ENCODE measurements at regions not wholly inside any gene's neighbourhood (a gene's known extent, or its start where the extent isn't known, plus 50 kb on each side); places are given as distances from the start of the nearest gene placed in this dataset.
"Not testable (repeated sequence)": the region's sequence is repeated elsewhere in the genome, so short reads cannot be mapped to it uniquely, and the experiment has no call there.

DNA sequence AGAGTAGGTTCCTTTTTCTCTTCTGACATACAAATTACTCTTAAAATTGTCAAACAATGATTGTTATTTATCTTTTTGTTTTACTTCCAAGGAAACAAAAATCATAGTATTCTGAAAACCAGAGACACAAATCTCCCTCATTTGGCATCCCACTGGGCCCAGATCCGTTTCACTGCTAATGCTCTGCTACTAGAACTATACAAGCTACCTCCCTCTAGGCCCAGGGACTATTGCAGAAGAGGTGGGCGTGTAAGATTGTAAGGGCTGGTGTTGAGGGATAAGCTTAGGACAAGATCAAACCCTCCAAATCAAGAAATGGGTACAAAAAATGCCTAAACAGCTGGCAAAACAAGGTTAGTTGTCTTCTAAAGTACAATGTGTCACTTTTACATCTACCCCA, 928.9 kb upstream of the CDH10 start:
- no peak for DNase-seq (ENCODE audit: low read depth in 3 of 3, low spot score in 2 of 3)

DNA sequence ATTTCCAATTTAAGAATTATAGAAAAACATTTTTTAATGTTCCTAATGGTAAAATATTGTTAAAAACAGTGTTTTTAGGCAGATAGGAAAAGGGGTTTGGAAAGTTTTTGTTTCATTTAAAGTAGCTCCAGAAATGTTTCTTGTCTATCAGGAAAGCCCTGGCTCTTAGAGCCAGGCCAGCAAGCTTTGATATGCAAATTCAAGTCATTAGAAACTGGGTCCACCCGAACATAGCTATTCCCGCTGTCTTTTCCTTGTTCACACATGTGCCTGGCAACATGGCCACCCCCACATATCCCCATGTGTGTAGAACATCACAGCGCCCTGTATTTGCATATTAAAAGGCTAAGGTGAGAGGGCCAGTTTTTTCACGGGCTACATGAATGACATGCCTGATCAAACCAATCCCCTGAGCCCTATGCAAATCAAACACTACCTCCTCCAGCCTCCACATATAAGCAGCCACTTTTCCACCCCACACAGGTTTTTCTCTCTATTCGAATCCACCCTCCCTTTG, 925.3 kb upstream of the CDH10 start:
- DNase-seq (ENCODE audit: low read depth in 3 of 3, low spot score in 2 of 3), result no peak

DNA sequence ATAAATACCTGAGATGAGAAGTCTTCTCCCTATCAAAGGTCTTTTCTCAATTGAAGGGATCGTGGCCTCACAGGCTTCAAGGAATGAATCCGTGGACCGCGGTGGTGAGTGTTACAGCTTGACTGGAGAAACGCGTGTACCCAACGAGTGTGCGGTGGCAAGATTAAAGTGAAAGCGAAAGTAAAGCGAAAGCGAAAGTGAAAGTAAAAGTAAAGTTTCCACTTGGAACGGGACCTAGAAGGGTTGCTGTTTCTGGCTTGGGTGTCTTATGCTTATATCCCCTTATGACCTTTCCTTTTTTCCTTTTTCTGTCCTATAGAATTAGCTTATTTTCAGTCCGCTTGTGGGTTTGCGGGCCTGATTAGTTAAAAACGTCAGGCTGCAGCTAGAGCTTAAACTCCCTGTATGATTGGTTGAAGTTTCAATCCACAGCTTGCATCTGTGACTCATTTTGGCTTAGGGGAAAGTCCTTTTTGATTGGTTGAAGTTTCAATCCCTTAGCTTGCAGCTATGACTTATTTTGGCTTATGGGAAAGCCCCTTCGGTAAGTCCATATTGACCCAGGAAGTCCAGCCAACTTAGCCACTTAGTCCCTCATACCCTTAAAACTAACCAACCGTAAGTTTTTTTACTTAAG, 924.3 kb upstream of the CDH10 start:
- DNase-seq (ENCODE audit: low read depth in 3 of 3, low spot score in 2 of 3), result no peak

DNA sequence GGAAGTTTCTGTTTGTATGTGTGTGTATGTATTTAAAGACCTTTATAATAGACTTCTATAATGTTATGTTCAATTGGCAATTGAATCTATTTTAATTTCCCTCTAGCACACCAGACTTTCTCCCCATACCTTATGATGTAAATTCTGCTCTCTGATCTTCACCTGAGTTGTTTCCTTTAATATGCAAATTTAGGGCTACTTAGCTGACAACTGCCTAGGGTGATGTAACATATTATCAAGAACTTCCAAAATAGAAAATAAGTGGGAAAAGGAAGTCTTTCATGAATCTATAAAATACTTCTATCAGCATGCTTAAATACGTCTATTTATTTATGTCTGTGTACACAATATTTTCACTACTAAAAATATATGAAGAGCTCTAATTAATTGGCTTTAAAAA, 923.5 kb upstream of the CDH10 start:
- DNase-seq (ENCODE audit: low read depth in 3 of 3, low spot score in 2 of 3), result no peak

DNA sequence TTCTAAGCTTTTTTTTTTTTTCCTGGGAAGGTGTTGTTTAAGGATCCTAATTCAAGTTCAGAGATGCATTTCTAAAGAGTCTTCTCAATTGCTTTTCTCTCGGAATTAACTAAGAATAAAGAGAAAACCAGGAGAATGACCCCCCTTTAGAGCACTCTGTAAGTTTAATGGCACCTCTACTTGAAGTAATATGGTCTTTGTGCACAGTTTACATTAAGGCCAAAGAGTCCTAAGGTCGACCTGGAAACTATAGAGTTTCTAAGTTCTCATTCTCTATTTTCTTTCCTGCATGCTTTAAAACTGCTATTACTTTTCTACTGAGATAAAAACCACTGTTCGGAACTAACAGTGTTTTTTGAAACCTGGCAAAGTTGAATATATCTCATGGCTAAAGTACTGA, 923.1 kb upstream of the CDH10 start:
- no peak for DNase-seq (ENCODE audit: low read depth in 3 of 3, low spot score in 2 of 3)

DNA sequence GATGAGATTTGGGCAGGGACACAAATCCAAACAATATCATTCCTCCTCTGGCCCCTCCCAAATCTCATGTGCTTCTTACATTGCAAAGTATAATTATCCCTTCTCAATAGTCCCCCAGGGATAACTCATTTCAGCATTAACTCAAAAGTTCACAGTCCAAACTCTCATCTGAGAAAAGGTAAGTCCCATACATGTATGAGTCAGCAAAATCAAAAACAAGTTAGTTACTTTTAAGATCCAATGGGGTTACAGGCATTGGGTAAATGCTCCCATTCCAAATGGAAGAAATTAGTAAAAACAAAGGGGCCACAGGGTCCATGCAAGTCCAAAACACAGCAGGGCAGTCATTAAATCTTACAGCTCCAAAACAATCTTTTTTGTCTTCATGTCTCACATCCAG, 917.9 kb upstream of the CDH10 start:
- DNase-seq (ENCODE audit: low read depth in 3 of 3, low spot score in 2 of 3), result no peak

DNA sequence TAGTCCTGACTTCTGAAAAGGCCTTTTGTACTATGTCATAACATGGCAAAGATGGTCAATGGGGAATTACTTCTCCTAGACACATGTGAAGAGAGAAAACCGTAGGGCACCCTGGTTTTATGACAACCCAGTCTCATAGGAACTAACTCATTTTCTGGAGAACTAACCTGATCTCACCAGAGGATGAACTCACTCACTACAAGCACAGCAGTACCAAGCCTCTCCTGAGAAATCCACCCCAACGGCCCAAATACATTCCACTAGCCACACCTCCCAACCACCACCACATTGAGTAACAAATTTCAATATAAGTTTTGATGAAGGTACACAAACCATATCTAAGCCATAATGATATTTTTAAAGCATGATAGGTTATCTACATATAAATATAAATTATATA, 909.3 kb upstream of the CDH10 start:
- DNase-seq (ENCODE audit: low read depth in 3 of 3, low spot score in 2 of 3), result no peak

DNA sequence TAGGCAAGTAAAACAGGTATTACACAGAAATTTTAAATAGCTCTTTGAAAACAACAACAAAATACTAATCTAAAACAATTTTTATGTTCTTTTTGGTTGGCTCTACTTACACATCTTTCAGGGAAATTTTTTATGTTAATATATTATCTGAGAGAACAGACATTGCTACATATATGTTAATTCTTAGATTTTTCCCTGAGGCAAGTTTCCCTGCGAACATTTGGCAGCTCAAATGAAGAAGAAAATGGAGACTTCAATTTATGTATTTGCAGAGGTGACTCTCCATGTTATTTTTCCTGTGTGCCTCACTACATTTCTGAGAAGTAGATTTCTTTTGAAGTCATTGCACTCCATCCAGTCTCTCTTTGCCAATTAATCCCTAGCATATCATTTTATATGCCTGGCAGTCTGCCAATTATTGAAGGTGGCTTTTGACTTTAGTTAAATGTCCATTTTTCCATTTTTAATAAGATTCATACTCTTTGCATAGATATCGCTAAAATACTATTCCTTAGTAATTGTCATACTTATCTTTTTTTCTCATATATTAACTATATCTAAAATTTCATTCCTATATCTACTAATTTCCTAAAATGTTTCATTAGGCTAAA, 908.2 kb upstream of the CDH10 start:
- DNase-seq (ENCODE audit: low read depth in 3 of 3, low spot score in 2 of 3), result no peak

DNA sequence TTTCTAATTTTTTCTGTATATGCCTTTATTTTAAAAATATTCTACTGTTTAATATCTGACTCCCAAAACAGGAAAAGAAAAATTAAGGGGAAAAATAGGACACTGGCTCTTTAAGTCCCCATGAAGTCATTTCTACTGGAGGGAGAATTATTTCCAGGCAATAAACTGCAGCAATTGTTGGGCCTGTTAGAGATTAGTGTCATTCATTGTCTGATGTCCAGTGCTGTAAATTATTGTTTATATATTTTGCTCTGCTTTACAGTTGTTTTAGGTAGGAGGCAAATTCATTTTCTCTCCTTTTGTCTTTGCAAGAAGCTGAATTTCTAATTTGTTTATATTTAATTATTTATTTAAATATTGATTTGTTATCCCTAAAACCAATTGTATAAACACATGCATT, 906.0 kb upstream of the CDH10 start:
- DNase-seq (ENCODE audit: low read depth in 3 of 3, low spot score in 2 of 3), result no peak

DNA sequence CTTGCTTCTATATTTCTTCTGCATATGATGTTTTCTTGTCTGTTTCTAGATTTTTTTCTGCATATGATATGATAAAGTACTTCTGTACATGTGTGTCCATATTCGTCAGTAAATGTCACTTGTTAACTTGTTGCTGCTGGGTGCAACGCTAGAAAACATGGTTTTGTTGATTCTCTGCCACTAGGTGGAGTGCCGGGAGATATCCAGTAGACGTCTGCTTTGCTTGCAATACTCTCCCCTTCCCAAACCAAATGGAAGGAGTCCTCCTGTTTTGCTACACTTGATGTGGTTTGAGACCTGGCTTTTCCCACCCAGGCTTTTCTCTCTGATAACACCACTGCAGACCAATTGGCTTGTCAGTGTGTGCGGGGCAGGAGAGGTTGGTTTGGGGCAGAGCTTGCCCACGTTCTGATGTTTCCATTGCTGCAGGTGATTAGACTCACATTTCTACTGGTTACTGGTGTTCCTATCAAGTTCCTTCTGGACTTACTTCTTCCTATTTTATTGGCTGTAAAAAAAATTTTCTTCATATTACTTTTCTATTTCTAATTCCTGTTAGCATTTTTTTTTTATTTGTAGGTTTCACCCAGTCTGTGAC, 900.0 kb upstream of the CDH10 start:
- peak in 2 of 3 donors; percentile 5 to 9 for DNase-seq (ENCODE audit: low read depth in 3 of 3, low spot score in 2 of 3)

DNA sequence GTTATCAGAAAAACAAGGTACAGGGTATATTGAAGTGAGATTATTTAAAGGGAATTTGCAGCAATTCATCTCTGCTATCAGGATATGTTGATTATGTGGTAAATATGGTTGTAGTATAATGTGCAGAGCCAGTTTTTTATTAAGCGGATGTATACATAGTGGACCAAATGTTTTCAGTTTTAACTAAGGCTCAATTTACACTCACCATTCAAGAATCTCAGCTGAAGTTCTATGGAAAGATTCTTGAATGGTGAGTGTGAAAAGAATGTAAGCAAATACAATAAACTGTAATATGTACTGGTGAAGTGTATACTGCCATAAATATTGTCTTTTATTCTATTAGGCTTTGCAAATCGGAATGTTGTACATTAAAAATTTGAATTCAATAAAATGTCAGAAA, 895.9 kb upstream of the CDH10 start:
- DNase-seq (ENCODE audit: low read depth in 3 of 3, low spot score in 2 of 3), result no peak

DNA sequence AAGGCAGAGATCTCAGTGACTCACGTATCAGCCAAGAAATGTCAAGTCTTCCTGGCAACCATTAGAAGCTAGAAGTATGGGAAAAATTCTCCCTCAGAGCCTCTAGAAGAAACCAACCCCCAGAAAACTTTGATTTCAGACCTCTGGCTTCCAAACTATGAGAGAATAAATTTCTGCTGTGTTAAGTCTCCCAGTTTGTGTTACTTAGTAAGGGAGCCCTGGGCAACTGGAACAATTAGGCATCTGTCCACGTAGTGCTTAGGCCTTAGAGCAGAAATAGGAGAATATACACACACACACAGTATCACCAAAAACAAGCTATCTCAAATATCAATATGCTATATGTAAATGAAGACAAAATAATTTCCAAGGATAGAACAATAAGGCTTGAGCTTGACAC, 894.8 kb upstream of the CDH10 start:
- DNase-seq (ENCODE audit: low read depth in 3 of 3, low spot score in 2 of 3), result no peak

DNA sequence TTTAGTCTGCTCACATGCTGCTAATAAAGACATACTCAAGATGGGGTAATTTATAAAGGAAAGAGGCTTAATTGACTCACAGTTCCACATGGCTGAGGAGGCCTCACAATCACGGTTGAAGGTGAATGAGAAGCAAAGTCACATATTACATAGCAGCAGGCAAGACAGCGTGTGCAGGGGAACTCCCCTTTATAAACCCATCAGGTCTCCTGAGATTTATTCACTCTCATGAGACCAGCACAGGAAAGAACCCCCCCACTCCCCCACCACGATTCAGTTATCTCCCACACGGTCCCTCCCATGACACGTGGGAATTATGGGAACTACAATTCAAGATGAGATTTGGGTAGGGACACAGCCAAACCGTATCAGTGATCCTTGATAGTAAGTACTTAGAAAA, 891.7 kb upstream of the CDH10 start:
- DNase-seq (ENCODE audit: low read depth in 3 of 3, low spot score in 2 of 3), result not testable (repeated sequence)

DNA sequence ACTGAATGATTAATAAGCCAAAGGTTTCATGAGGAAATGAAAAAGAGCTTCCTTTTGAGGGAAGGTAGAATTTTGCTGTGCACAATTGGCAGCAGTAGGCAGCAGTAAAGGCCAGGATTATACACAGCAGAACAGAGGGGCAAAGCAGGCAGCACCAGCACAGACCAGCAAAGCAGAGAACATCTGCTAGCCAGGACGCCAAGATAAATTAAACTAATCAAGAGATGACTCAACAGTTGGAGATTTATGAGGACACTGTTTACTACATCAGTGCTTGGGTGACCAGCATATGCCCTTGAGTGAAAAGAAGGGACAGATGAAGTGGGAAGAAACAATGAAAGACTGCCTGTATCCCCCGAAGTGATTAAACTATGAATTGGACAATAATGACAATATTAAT, 871.4 kb upstream of the CDH10 start:
- no peak for DNase-seq (ENCODE audit: low read depth in 3 of 3, low spot score in 2 of 3)

DNA sequence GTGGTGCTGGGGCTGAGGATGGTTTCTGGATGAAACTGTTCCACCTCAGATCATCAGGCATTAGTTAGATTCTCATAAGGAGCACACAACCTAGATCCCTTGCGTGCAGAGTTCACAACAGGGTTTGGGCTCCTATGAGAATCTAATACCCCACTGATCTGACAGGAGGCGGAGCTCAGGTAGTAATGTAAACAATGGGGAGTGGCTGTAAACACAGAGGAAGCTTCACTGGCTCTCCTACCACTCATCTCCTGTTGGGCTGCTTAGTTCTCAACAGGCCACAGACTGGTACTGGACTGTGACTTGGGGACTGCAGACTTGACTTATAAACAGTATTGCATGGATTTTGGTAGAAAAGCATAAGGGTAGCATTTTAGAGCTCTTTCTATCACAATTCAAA, 870.7 kb upstream of the CDH10 start:
- no peak for DNase-seq (ENCODE audit: low read depth in 3 of 3, low spot score in 2 of 3)

DNA sequence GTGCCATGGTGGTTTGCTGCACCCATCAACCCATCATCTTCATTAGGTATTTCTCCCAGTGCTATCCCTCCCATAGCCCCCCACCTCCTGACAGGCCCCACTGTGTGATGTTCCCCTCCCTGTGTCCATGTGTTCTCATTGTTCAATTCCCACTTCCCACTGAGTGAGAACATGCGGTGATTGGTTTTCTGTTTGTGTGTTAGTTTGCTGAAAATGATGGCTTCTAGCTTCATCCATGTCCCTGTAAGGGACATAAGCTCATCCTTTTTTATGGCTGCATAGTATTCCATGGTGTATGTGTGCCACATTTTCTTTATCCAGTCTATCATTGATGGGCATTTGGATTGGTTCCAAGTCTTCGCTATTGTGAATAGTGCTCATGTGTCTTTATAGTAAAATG, 865.9 kb upstream of the CDH10 start:
- DNase-seq (ENCODE audit: low read depth in 3 of 3, low spot score in 2 of 3), result not testable (repeated sequence)

DNA sequence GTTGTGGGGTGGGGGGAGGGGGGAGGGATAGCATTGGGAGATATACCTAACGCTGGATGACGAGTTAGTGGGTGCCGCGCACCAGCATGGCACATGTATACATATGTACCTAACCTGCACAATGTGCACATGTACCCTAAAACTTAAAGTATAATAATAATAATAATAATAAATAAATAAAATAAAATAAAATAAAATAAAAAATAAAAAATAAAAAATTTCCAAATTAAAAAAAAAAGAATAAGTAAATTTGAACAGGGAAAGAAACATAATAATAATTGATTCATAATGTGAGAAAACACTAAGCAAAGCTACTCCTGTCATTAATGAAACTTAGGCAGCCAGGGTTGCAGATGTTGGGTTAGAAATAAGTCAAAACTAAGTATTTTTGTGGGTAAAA, 863.2 kb upstream of the CDH10 start:
- DNase-seq (ENCODE audit: low read depth in 3 of 3, low spot score in 2 of 3), result not testable (repeated sequence)

DNA sequence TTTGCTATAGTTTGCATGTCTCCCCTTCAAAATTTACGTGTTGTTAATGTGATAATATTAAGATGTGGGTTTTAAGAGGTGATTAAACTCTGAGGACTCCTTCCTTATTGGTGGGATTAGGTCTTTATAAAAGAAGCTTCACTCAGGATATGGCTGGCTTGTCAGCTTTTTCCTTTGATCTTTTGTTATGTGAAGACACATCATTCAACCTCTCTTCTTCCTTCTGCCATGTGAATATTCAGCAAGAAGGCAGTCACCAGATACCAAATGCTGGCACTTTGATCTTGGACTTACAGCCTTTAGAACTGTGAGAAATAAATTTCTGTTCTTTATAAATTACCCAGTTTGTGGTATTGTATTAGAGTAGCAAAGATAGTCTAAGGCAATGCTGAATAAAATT, 855.9 kb upstream of the CDH10 start:
- no peak for DNase-seq (ENCODE audit: low read depth in 3 of 3, low spot score in 2 of 3)

DNA sequence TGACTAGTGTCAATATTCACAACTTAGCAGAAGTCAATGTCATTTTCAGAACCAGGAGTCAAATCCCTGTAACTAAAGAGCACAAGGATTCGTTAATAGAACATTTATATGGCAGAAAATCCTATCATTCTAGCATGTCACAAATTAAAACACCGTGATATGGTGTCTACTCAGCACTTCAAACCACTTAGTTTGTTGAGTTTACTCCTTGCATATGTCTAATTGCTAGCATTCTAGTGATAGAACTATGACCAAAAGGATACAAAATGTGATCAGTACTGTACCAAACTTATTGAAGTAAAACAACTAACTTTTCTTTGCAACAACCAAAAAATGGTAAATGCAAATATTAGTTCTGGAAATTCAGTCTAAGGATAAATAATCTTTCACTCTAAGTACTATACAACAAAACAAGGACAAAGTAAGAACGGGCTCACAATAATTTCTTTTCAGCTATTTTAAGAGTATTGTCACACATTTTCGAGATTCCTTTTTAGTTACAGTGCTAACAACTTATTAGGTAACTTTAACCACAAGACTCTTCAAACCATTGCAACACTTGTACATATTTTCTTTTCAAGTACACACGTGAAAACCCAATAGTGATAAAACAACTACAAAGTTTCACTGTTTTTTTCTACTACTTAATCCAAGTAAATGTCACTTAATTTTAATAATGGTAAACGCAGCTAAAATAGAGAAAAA, 845.2 kb upstream of the CDH10 start:
- DNase-seq (ENCODE audit: low read depth in 3 of 3, low spot score in 2 of 3), result no peak

DNA sequence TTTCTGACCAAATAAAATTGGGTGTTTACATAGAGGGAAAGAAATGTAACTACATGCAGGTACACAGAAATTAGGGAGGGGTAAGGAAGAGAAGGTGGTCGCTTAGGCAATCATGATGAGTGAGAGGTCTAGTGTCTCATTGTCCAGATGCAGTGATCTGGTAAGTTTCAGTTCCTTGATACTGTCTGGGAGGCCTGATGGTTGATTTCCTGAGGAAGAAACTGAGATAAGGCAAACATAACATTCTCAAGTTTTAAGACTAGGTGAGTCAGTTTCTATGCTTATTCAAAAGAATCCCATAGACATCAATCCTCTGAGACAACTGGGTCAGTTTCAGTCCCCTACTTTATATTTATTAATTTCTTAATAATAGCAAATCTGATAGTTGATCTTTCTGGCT, 843.3 kb upstream of the CDH10 start:
- no peak for DNase-seq (ENCODE audit: low read depth in 3 of 3, low spot score in 2 of 3)

DNA sequence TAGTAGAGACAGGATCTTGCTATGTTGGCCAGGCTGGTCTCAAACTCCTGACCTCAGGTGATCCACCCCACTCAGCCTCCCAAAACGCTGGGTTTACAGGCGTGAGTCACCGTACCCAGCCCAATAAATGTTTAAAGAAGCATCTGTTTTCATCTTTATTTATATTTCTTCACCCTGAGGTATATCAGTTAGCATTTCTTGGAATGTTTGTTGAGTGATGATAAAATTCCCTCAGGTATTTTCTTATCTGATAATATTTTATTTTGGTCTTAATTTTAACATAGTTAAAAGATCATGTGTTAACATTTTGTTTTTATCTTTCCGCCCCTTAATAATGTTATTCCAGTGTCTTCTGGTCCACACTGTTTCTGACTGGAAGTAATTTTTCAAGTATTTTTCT, 839.6 kb upstream of the CDH10 start:
- no peak for DNase-seq (ENCODE audit: low read depth in 3 of 3, low spot score in 2 of 3)

DNA sequence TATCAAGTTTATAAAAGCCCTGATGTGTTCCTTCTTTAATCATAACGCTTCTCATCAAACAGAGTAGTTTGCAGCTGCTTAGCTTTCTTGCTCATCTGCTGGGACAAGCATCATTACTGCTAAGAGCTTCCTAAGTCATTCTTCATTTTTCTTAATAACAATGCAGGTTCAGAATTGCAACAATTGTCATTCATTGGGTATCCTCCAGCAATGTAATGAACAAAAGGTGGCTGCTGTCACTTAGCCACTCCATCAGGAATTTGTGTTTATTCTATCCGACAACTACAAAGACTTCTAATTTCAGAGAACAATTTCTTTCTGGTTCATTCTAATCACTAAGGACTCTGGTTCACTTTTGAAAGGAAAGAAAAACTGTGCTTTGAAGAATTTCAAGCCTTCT, 836.7 kb upstream of the CDH10 start:
- DNase-seq (ENCODE audit: low read depth in 3 of 3, low spot score in 2 of 3), result no peak
